ENCODE measurements at regions not wholly inside any gene's neighbourhood (a gene's known extent, or its start where the extent isn't known, plus 50 kb on each side); places are given as distances from the start of the nearest gene placed in this dataset.

DNA sequence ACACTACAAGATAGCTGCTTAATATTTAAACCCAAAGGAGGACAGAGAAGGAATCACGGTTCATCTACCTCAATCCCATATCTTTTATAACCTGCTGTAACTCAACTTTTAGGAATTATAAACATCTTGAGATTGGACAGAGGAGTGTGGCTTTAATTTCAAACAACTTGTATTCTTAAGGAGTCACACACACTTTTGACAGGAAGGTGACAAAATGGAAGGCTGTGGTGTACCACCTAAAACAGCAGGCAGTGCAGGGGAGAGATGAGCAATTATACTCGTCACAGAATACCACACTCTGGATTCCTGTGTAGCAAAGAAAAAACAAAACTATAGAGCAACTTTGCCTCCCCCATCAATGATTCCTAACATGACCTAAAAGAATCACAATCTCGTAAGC is 194.8 kb downstream of the ZEB2 start:
- TF ChIP-seq, protein P1, sequence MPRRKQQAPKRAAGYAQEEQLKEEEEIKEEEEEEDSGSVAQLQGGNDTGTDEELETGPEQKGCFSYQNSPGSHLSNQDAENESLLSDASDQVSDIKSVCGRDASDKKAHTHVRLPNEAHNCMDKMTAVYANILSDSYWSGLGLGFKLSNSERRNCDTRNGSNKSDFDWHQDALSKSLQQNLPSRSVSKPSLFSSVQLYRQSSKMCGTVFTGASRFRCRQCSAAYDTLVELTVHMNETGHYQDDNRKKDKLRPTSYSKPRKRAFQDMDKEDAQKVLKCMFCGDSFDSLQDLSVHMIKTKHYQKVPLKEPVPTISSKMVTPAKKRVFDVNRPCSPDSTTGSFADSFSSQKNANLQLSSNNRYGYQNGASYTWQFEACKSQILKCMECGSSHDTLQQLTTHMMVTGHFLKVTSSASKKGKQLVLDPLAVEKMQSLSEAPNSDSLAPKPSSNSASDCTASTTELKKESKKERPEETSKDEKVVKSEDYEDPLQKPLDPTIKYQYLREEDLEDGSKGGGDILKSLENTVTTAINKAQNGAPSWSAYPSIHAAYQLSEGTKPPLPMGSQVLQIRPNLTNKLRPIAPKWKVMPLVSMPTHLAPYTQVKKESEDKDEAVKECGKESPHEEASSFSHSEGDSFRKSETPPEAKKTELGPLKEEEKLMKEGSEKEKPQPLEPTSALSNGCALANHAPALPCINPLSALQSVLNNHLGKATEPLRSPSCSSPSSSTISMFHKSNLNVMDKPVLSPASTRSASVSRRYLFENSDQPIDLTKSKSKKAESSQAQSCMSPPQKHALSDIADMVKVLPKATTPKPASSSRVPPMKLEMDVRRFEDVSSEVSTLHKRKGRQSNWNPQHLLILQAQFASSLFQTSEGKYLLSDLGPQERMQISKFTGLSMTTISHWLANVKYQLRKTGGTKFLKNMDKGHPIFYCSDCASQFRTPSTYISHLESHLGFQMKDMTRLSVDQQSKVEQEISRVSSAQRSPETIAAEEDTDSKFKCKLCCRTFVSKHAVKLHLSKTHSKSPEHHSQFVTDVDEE (CRISPR knock-in tag; IDR thresholded peaks at IDR 0.05), result no peak
- TF ChIP-seq ESRRG (CRISPR knock-in tag; IDR thresholded peaks at IDR 0.05), result no peak
- TF ChIP-seq SNAI2 (CRISPR knock-in tag; IDR thresholded peaks at IDR 0.05), result no peak
- no peak for TF ChIP-seq GLIS3 (CRISPR knock-in tag; IDR thresholded peaks at IDR 0.05)
- TF ChIP-seq CSDC2 (CRISPR knock-in tag; IDR thresholded peaks at IDR 0.05), result no peak
- TF ChIP-seq, protein P2, sequence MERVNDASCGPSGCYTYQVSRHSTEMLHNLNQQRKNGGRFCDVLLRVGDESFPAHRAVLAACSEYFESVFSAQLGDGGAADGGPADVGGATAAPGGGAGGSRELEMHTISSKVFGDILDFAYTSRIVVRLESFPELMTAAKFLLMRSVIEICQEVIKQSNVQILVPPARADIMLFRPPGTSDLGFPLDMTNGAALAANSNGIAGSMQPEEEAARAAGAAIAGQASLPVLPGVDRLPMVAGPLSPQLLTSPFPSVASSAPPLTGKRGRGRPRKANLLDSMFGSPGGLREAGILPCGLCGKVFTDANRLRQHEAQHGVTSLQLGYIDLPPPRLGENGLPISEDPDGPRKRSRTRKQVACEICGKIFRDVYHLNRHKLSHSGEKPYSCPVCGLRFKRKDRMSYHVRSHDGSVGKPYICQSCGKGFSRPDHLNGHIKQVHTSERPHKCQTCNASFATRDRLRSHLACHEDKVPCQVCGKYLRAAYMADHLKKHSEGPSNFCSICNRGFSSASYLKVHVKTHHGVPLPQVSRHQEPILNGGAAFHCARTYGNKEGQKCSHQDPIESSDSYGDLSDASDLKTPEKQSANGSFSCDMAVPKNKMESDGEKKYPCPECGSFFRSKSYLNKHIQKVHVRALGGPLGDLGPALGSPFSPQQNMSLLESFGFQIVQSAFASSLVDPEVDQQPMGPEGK (CRISPR knock-in tag; IDR thresholded peaks at IDR 0.05; ENCODE audit: borderline replicate concordance), result no peak
- TF ChIP-seq PPARA (CRISPR knock-in tag; IDR thresholded peaks at IDR 0.05; ENCODE audit: borderline replicate concordance), result no peak
- TF ChIP-seq ZNF8 (CRISPR knock-in tag; IDR thresholded peaks at IDR 0.05), result no peak
- no peak for TF ChIP-seq ZNF565 (CRISPR knock-in tag; conservative IDR thresholded peaks at IDR 0.05; ENCODE audit: low read depth)
- no peak for TF ChIP-seq OSR1 (CRISPR knock-in tag; IDR thresholded peaks at IDR 0.05)
- TF ChIP-seq ZFP3 (CRISPR knock-in tag; IDR thresholded peaks at IDR 0.05), result no peak
- TF ChIP-seq, protein P3, sequence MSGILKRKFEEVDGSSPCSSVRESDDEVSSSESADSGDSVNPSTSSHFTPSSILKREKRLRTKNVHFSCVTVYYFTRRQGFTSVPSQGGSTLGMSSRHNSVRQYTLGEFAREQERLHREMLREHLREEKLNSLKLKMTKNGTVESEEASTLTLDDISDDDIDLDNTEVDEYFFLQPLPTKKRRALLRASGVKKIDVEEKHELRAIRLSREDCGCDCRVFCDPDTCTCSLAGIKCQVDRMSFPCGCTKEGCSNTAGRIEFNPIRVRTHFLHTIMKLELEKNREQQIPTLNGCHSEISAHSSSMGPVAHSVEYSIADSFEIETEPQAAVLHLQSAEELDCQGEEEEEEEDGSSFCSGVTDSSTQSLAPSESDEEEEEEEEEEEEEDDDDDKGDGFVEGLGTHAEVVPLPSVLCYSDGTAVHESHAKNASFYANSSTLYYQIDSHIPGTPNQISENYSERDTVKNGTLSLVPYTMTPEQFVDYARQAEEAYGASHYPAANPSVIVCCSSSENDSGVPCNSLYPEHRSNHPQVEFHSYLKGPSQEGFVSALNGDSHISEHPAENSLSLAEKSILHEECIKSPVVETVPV (CRISPR knock-in tag; IDR thresholded peaks at IDR 0.05), result no peak
- no peak for TF ChIP-seq TCF4 (CRISPR knock-in tag; IDR thresholded peaks at IDR 0.05; ENCODE audit: borderline replicate concordance)
- TF ChIP-seq, protein P4, sequence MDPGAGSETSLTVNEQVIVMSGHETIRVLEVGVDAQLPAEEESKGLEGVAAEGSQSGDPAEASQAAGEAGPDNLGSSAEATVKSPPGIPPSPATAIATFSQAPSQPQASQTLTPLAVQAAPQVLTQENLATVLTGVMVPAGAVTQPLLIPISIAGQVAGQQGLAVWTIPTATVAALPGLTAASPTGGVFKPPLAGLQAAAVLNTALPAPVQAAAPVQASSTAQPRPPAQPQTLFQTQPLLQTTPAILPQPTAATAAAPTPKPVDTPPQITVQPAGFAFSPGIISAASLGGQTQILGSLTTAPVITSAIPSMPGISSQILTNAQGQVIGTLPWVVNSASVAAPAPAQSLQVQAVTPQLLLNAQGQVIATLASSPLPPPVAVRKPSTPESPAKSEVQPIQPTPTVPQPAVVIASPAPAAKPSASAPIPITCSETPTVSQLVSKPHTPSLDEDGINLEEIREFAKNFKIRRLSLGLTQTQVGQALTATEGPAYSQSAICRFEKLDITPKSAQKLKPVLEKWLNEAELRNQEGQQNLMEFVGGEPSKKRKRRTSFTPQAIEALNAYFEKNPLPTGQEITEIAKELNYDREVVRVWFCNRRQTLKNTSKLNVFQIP (CRISPR knock-in tag; IDR thresholded peaks at IDR 0.05; ENCODE audit: borderline replicate concordance, low read depth), result no peak
- TF ChIP-seq TOX (CRISPR knock-in tag; IDR thresholded peaks at IDR 0.05; ENCODE audit: borderline replicate concordance), result no peak
- TF ChIP-seq RARB (CRISPR knock-in tag; IDR thresholded peaks at IDR 0.05), result no peak
- no peak for TF ChIP-seq ISL1 (CRISPR knock-in tag; IDR thresholded peaks at IDR 0.05)
- TF ChIP-seq, protein P5, sequence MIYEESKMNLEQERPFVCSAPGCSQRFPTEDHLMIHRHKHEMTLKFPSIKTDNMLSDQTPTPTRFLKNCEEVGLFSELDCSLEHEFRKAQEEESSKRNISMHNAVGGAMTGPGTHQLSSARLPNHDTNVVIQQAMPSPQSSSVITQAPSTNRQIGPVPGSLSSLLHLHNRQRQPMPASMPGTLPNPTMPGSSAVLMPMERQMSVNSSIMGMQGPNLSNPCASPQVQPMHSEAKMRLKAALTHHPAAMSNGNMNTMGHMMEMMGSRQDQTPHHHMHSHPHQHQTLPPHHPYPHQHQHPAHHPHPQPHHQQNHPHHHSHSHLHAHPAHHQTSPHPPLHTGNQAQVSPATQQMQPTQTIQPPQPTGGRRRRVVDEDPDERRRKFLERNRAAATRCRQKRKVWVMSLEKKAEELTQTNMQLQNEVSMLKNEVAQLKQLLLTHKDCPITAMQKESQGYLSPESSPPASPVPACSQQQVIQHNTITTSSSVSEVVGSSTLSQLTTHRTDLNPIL (CRISPR knock-in tag; IDR thresholded peaks at IDR 0.05; ENCODE audit: low read depth), result no peak
- no peak for TF ChIP-seq ZFP30 (CRISPR knock-in tag; IDR thresholded peaks at IDR 0.05)
- no peak for TF ChIP-seq ZNF70 (CRISPR knock-in tag; IDR thresholded peaks at IDR 0.05)
- no peak for ATAC-seq

DNA sequence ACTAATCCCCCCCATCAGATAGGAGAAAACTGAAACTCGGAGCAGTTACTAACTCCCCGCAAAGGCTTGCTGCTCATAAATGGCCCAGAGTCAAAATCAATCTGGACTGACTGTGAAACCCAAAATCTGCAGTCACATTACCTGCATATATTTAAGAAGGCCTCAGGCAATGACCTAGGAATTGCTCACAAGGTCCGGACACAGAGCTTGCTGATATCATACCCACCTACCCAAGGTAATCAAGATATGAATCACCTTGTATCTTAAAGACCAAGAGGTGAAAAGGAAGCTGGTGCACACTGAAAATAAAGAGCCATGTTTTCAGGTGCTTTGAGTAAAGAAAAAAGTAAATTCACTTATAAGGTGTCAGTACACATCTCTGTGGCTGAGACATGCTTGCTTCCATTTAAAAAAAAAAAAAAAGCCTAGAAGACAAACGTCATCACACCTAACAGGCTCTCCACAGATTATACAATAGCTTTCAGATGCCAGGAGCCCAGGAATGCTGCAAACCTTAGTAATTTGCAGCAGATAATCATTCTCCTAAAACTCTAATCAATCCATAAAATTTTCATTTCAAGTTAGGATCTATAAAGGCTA is 195.4 kb downstream of the ZEB2 start:
- TF ChIP-seq TOX (CRISPR knock-in tag; IDR thresholded peaks at IDR 0.05; ENCODE audit: borderline replicate concordance), result no peak
- TF ChIP-seq SNAI2 (CRISPR knock-in tag; IDR thresholded peaks at IDR 0.05), result no peak
- TF ChIP-seq, protein P2 (CRISPR knock-in tag; IDR thresholded peaks at IDR 0.05; ENCODE audit: borderline replicate concordance), result no peak
- TF ChIP-seq OSR1 (CRISPR knock-in tag; IDR thresholded peaks at IDR 0.05), result no peak
- TF ChIP-seq, protein P4 (CRISPR knock-in tag; IDR thresholded peaks at IDR 0.05; ENCODE audit: borderline replicate concordance, low read depth), result no peak
- no peak for TF ChIP-seq ZFP30 (CRISPR knock-in tag; IDR thresholded peaks at IDR 0.05)
- no peak for TF ChIP-seq ZC3H10 (CRISPR knock-in tag; IDR thresholded peaks at IDR 0.05)
- TF ChIP-seq BACH2 (CRISPR knock-in tag; IDR thresholded peaks at IDR 0.05; ENCODE audit: borderline replicate concordance), result no peak
- no peak for TF ChIP-seq ZNF8 (CRISPR knock-in tag; IDR thresholded peaks at IDR 0.05)
- TF ChIP-seq, protein P3 (CRISPR knock-in tag; IDR thresholded peaks at IDR 0.05), result no peak
- no peak for TF ChIP-seq CSDC2 (CRISPR knock-in tag; IDR thresholded peaks at IDR 0.05)
- no peak for TF ChIP-seq PPARA (CRISPR knock-in tag; IDR thresholded peaks at IDR 0.05; ENCODE audit: borderline replicate concordance)
- no peak for ATAC-seq
